GM19324 (cell line): ENCODE measurements at regions not wholly inside any gene's neighbourhood (a gene's known extent, or its start where the extent isn't known, plus 50 kb on each side); places are given as distances from the start of the nearest gene placed in this dataset.

Source experiments
- ATAC-seq: cut with Tn5 transposase; IDR thresholded peaks from one replicate; pipeline ENCODE4 v1.9.1; 2021; ENCODE audit warnings: mild to moderate bottlenecking, moderate library complexity; ENCODE audit not compliant: unreplicated experiment, low FRiP score

- ATAC-seq = no peak
Measured at GRCh38 chr12:107271523-107271922, 178.2 kb upstream of the CRY1 start.

- no peak for ATAC-seq
Measured at GRCh38 chr12:107275530-107275929, 182.2 kb upstream of the CRY1 start.

- no peak for ATAC-seq
Measured at GRCh38 chr12:107277855-107278254, 184.5 kb upstream of the CRY1 start.

GRCh38 chr12:107282628-107283027 lies 189.3 kb upstream of the CRY1 start:
- ATAC-seq = no peak

- no peak for ATAC-seq
Measured at GRCh38 chr12:107283652-107284051, 190.3 kb upstream of the CRY1 start.

GRCh38 chr12:107284692-107285091 lies 191.3 kb upstream of the CRY1 start:
- ATAC-seq = no peak

- no peak for ATAC-seq
Measured at GRCh38 chr12:107287436-107288413, 194.4 kb upstream of the CRY1 start.

GRCh38 chr12:107288414-107289127 lies 195.2 kb upstream of the CRY1 start:
- no peak for ATAC-seq

GRCh38 chr12:107291018-107291417 lies 197.7 kb upstream of the CRY1 start:
- ATAC-seq = no peak

GRCh38 chr12:107296681-107297089 lies 203.3 kb upstream of the CRY1 start:
- no peak for ATAC-seq

GRCh38 chr12:107302649-107303341 lies 209.4 kb upstream of the CRY1 start:
- no peak for ATAC-seq

GRCh38 chr12:107304588-107305532 lies 211.5 kb upstream of the CRY1 start:
- no peak for ATAC-seq

- no peak for ATAC-seq
Measured at GRCh38 chr12:107306141-107306659, 212.9 kb upstream of the CRY1 start.

GRCh38 chr12:107308310-107308709 lies 215.0 kb upstream of the CRY1 start:
- no peak for ATAC-seq

GRCh38 chr12:107309020-107309419 lies 215.7 kb upstream of the CRY1 start:
- ATAC-seq = no peak

- ATAC-seq = no peak
Measured at GRCh38 chr12:107310621-107311020, 217.3 kb upstream of the CRY1 start.

GRCh38 chr12:107311682-107312081 lies 218.3 kb upstream of the CRY1 start:
- ATAC-seq = no peak

- no peak for ATAC-seq
Measured at GRCh38 chr12:107317751-107318555, 224.6 kb upstream of the CRY1 start.

GRCh38 chr12:107318556-107318805 lies 225.1 kb upstream of the CRY1 start:
- no peak for ATAC-seq
